AG10803 (cell line): ENCODE measurements at regions not wholly inside any gene's neighbourhood (a gene's known extent, or its start where the extent isn't known, plus 50 kb on each side); places are given as distances from the start of the nearest gene placed in this dataset.
"Not testable (repeated sequence)": the region's sequence is repeated elsewhere in the genome, so short reads cannot be mapped to it uniquely, and the experiment has no call there.

Experiments used
- DNase-seq: peaks from one replicate; pipeline ENCODE4 v3.0.0; 2010; ENCODE audit warnings: low read depth
- H3K4me3 ChIP-seq: 2 replicates; pipeline ENCODE4 v1.5.1; 2011; ENCODE audit warnings: mild to moderate bottlenecking, low read length, control low read depth
- TF ChIP-seq, protein P1 (sequence below): conservative IDR thresholded peaks from 2 replicates; pipeline ENCODE4 v1.5.1; 2011; ENCODE audit warnings: mild to moderate bottlenecking, low read length, control low read depth, inconsistent platforms

DNA sequence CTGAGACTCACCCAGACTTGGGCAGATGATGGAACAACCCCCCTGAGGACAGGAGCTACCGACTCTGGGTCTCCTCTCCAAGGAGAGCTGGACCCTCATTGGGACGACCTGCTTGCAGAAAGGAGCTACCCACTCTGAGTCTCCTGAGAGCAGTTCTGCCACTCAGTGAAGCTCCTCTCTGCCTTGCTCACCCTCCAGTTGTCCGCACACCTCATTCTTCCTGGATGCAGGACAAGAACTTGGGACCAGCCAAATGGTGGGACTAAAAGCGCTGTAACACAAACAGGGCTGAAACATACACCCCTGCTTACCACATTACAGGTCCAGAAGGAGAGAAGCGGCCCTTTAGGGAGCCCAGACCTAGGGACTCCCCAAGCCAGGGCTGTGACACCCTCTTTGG lies 124.9 kb upstream of the CCDC150 start:
- no peak overlapping the region for H3K4me3 ChIP-seq
- TF ChIP-seq, protein P1, sequence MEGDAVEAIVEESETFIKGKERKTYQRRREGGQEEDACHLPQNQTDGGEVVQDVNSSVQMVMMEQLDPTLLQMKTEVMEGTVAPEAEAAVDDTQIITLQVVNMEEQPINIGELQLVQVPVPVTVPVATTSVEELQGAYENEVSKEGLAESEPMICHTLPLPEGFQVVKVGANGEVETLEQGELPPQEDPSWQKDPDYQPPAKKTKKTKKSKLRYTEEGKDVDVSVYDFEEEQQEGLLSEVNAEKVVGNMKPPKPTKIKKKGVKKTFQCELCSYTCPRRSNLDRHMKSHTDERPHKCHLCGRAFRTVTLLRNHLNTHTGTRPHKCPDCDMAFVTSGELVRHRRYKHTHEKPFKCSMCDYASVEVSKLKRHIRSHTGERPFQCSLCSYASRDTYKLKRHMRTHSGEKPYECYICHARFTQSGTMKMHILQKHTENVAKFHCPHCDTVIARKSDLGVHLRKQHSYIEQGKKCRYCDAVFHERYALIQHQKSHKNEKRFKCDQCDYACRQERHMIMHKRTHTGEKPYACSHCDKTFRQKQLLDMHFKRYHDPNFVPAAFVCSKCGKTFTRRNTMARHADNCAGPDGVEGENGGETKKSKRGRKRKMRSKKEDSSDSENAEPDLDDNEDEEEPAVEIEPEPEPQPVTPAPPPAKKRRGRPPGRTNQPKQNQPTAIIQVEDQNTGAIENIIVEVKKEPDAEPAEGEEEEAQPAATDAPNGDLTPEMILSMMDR: no peak
- DNase-seq: no peak

DNA sequence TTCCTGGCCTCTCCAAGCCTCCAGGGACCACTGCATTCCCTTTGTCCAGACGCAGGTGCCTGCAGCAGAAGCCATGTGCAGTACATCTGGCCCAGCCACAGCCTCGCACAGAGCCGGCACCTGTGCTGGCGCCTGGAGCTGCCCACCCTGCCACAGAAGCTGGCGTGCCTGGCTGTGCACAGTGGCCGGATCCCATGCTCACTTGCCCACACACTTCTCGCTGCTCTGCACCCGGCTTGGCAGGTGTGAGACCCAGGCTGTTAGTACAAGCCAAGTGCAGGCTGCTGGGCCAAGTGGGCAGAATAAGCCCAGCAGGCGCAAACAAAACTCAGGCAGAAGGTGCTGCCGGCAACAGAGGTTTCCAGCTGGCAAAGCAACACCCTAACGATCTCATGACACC lies 124.5 kb upstream of the CCDC150 start:
- no peak for DNase-seq

DNA sequence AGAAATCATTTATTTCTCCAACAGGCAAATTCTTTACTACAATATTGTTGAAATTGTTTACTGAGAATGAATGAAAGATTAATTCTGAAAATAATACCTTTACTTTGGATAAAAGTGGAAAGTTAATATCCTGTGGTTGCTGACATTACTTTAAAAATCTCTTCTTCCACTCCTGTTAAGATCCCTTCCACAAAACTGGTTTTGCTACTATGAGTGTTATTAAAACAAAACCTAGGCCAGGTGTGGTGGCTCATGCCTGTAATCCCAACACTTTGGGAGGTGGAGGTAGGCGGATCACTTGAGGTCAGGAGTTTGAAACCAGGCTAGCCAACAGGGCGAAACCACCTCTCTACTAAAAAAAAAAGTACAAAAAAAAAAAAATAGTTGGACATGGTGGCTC lies 123.9 kb upstream of the CCDC150 start:
- no peak overlapping the region for H3K4me3 ChIP-seq
- TF ChIP-seq, protein P1: no peak
- no peak for DNase-seq

More for the DNA sequence above, 124.5 kb upstream of the CCDC150 start:
- H3K4me3 ChIP-seq: no peak overlapping the region
- TF ChIP-seq, protein P1: no peak

DNA sequence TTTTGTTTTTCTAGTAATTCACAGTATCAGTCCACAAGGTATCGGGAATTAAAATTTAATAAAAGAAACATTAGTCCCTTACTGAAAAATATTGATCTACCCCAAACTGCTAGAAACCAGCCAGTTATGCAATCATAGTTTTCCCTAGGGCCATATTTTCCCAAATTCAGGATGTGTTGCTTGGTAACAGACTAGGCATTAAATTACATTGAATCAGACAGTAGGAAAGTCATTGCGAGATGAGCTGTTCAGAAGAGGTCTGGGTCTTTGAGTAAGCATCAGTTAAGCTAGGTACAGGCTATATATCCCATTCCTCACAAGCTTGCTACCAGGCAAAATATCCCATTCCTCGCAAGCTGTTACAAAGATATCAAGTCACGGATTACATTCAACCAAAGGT lies 123.0 kb upstream of the CCDC150 start:
- TF ChIP-seq, protein P1: no peak
- DNase-seq: peak; percentile 12
- H3K4me3 ChIP-seq: no peak overlapping the region

DNA sequence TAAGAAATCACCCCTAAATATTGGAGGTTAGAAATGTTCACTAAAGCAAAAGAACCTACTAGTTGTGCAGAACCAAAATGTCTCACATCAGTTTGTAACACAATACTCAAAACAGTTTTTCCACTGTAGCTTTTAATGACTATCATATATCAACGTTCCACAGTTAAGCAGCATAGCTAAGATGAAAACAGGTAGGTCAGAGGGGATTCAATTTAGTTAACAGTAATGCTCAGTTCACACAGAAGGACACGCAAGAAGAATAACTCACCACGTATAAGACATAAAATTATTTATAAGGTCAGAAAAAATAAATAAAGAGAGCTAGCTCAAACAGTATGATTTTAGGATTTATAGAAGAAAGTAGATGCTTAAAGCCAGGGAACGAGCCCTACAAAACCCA lies 118.9 kb upstream of the CCDC150 start:
- H3K4me3 ChIP-seq: no peak overlapping the region
- no peak for DNase-seq
- TF ChIP-seq, protein P1: no peak

DNA sequence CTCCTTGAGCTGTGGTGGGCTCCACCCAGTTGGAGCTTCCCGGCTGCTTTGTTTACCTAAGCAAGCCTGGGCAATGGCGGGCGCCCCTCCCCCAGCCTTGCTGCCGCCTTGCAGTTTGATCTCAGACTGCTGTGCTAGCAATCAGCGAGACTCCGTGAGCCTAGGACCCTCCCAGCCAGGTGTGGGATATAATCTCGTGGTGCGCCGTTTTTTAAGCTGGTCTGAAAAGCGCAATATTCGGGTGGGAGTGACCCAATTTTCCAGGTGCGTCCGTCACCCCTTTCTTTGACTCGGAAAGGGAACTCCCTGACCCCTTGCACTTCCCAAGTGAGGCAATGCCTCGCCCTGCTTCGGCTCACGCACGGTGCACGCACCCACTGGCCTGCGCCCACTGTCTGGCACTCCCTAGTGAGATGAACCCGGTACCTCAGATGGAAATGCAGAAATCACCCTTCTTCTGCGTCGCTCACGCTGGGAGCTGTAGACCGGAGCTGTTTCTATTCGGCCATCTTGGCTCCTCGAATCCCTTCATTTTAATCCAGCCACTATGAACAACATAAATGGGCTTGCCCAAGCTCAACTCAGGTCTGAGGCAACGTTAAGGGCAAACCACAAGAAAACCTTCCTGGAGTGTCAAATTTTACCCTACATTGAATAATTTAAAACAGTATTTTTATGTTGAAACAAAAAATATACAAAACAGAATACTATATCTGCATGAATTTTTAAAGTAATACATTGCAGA lies 112.4 kb upstream of the CCDC150 start:
- H3K4me3 ChIP-seq, DNase-seq: not testable (repeated sequence)

DNA sequence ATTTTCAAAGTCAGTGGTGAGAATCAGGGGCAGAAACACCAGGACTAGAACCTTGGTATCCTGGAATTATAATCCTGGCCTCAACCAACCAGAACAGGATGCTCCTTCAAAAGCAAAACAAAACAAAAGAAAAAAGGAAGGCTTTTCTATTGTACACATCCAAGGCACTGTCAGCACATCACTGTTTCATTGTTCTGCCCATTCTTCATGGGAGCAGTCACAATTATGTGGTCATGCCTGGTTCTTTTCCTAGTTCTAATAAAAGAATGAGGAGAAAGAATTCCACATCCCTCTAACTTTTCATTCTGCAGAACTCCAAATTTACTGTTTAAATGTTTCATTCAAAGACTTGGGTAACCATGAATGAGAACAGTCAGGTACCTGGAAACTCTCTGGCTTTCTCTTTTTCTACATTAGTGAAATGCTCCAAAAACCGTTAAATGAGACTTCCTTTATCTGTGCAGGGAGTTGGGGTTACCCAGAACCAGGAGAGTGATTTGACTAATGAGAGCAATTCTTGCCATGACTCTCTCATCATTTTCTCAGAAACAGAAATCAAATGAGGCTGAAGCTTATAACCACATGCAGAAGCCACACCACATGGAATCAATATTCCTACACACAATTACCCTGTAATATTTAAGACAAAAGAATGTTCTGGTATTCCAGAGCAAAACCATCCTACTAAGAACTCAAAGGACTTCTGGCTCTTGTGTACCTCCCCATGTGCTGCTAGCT lies 110.9 kb upstream of the CCDC150 start:
- DNase-seq: peak; percentile 74
- TF ChIP-seq, protein P1: no peak
- H3K4me3 ChIP-seq: no peak overlapping the region
